Stimulated activated CD4-positive, alpha-beta T cell treated with anti-CD3 and anti-CD28 coated beads, Interleukin-4, amount 100 ng/mL, for 24 hours (primary cell): ENCODE measurements at regions not wholly inside any gene's neighbourhood (a gene's known extent, or its start where the extent isn't known, plus 50 kb on each side); places are given as distances from the start of the nearest gene placed in this dataset.

Source experiments
- DNase-seq: peaks from one replicate; pipeline ENCODE4 v3.0.0-alpha.2; 2020

GRCh38 chr16:26189536-26189935, 497.8 kb downstream of the HS3ST4 start:
- no peak for DNase-seq

- DNase-seq, result no peak
Measured at GRCh38 chr16:26194526-26194925, 502.8 kb downstream of the HS3ST4 start.

- no peak for DNase-seq
Measured at GRCh38 chr16:26195225-26195624, 503.5 kb downstream of the HS3ST4 start.

- no peak for DNase-seq
Measured at GRCh38 chr16:26196310-26196709, 504.6 kb downstream of the HS3ST4 start.

GRCh38 chr16:26196802-26197201, 505.0 kb downstream of the HS3ST4 start:
- DNase-seq, result no peak

GRCh38 chr16:26197707-26198106, 505.9 kb downstream of the HS3ST4 start:
- DNase-seq, result no peak

- no peak for DNase-seq
Measured at GRCh38 chr16:26198221-26198620, 506.5 kb downstream of the HS3ST4 start.

GRCh38 chr16:26204138-26204537, 512.4 kb downstream of the HS3ST4 start:
- no peak for DNase-seq

GRCh38 chr16:26211542-26211941, 519.8 kb downstream of the HS3ST4 start:
- DNase-seq, result no peak

GRCh38 chr16:26212599-26212998, 520.8 kb downstream of the HS3ST4 start:
- DNase-seq, result no peak

- DNase-seq, result no peak
Measured at GRCh38 chr16:26214581-26215174, 522.9 kb downstream of the HS3ST4 start.

GRCh38 chr16:26220894-26221293, 529.1 kb downstream of the HS3ST4 start:
- no peak for DNase-seq

- DNase-seq, result no peak
Measured at GRCh38 chr16:26231647-26232046, 539.9 kb downstream of the HS3ST4 start.

GRCh38 chr16:26240807-26241206, 549.0 kb downstream of the HS3ST4 start:
- no peak for DNase-seq

GRCh38 chr16:26247063-26247462, 555.3 kb downstream of the HS3ST4 start:
- DNase-seq, result no peak

- no peak for DNase-seq
Measured at GRCh38 chr16:26252598-26252997, 560.8 kb downstream of the HS3ST4 start.

- no peak for DNase-seq
Measured at GRCh38 chr16:26261621-26262020, 569.9 kb downstream of the HS3ST4 start.

GRCh38 chr16:26263406-26263805, 571.6 kb downstream of the HS3ST4 start:
- DNase-seq, result no peak

GRCh38 chr16:26267641-26268040, 575.9 kb downstream of the HS3ST4 start:
- DNase-seq, result no peak

GRCh38 chr16:26269673-26270072, 577.9 kb downstream of the HS3ST4 start:
- DNase-seq, result no peak

- no peak for DNase-seq
Measured at GRCh38 chr16:26273607-26274006, 581.8 kb downstream of the HS3ST4 start.

GRCh38 chr16:26275021-26275590, 583.3 kb downstream of the HS3ST4 start:
- no peak for DNase-seq

GRCh38 chr16:26276289-26276688, 584.5 kb downstream of the HS3ST4 start:
- no peak for DNase-seq

- DNase-seq, result no peak
Measured at GRCh38 chr16:26281381-26282110, 589.8 kb downstream of the HS3ST4 start.
